HG03575 (cell line): ENCODE measurements at regions not wholly inside any gene's neighbourhood (a gene's known extent, or its start where the extent isn't known, plus 50 kb on each side); places are given as distances from the start of the nearest gene placed in this dataset.

Experiments used
- ATAC-seq: cut with Tn5 transposase; IDR thresholded peaks from one replicate; pipeline ENCODE4 v1.9.1; 2021; ENCODE audit not compliant: unreplicated experiment, insufficient number of reproducible peaks, low FRiP score; ENCODE audit errors: extremely low read depth

- no peak for ATAC-seq
These were observed 56.4 kb downstream of the CD24 start for GRCh38 chr6:106918115-106918514.

DNA sequence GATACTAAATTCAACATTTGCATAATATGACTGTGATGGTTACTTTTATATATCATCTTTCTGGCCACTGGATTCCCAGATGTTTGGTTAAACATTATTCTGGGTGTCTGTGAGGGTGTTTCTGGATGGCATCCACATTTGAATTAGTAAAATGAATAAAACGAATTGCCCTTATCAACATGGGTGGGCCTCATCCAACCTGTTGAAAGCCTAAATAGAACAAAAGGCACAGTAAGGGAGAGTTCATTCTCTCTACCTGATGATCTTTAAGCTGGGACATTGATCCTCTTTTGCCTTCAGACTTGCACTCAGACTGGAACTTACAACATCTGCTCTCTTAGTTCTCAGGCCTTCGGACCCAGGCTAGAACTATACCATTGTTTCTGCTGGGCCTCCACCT, 57.6 kb downstream of the CD24 start:
- no peak for ATAC-seq

GRCh38 chr6:106913676-106914280, 60.8 kb downstream of the CD24 start:
- ATAC-seq: no peak

DNA sequence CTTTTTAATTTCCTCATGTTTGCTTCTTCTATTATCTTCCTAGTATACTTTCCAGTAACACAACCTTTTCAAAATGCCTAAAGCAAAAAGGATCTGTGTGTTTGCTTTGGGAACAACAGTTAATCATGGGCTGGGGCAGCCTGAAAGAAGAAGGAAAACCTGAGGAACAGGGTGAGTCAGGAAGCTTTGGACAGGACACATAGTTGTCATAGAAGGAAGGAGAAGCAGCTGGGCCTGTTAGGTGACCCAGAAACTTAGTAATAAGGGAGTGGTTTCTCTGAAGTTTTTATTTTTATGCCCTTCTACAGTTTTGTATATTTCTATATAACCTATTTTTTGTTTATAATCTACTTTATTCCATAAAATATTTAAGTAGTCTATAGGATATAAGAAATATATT, 61.4 kb downstream of the CD24 start:
- no peak for ATAC-seq

DNA sequence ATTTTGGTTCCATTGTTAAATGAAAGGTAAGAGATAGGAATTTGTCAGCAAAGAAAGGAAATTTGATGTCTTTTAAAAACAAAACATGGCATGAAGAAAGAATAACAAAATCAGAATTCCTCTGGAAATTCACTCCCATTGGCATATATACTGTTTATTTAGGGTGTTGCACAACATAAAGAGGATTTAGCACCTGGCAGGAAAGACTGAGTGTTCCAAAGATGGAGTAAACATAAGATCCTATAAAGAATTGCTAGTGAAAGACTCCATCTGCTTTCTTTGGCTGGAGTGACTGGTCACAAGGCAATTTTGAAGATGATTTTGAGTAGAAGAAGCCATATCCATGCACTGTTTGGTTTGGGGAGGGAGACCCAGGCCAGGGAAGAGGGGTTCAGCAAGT, 62.4 kb downstream of the CD24 start:
- no peak for ATAC-seq

- ATAC-seq: no peak
These were observed 63.3 kb downstream of the CD24 start for GRCh38 chr6:106910999-106911949.

DNA sequence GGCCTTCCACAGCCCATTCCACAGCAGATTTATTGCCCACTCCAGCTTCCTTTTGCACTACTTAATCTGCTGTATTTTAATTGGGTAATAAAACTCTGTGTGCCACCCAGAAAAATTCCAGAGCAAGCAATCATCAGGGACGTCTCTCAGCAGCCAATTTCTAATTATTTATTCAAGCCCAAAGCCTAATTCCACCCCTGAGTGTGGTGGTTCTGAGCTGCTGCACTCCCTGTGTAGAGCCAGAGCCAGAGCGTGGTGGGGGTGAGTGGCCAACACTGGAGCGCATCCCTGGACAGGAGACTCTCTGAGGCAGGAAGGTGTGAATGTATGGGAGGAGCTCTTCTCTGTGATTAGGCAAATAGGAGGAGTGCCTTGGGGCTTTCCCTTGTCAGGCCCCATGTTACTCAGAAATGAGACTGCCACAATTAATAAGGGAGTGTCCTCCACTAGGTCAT, 66.1 kb downstream of the CD24 start:
- ATAC-seq: no peak

- no peak for ATAC-seq
These were observed 66.8 kb downstream of the CD24 start for GRCh38 chr6:106907754-106908153.

GRCh38 chr6:106906232-106906631, 68.3 kb downstream of the CD24 start:
- ATAC-seq: no peak

DNA sequence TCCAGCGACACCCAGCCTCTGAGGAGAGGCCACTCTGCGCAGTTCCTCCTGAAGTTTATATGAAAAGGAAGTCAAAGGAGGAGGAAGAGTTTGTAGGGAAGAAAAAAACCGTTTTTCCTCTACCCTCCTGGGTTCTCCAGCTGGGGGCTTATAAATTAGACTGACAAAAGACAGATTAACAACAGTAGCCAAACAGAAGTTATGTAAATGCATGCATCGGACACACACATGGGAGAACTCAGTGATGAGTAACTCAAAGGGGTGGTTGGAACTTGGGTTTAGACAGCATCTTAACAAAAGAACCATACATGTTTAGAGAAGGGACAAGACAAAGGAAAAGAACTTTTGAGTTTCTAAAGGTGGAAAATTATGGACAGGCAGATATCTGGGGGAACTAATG, 71.2 kb downstream of the CD24 start:
- no peak for ATAC-seq

DNA sequence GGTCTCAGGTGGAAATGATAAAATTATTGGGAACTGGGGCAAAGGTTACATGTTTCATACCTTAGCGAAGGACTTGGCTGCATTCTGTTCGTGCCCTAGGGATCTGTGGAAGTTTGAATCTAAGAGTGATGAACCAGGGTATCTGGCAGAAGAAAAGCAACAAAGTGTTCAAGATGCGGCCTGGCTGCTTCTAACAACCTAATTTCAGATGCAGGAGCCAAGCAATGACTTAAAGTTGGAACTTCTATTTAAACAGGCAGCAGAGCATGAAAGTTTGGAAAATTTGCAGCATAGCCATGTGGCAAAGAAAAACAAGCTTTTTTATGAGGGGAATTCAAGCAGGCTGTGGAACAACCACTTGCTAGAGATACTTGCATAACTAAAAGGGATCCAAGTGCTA, 73.5 kb downstream of the CD24 start:
- no peak for ATAC-seq

- no peak for ATAC-seq
These were observed 74.8 kb downstream of the CD24 start for GRCh38 chr6:106899697-106900096.

GRCh38 chr6:106897580-106897979, 76.9 kb downstream of the CD24 start:
- no peak for ATAC-seq

DNA sequence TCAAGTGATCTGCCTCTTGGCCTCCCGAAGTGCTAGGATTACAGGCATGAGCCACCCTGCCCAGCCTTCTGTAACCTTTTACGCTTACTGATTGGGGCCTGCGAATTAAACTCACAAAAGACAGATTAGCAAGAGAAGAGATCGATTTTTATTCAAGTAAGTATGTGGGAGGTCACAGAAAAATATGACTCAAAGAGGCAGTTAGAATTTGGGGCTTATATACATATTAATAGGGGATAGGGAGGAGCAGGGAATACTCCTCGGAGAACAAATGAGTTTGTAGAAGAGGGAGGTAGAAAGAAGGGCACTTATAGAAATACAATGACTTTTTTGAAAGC, 78.9 kb downstream of the CD24 start:
- ATAC-seq: no peak

DNA sequence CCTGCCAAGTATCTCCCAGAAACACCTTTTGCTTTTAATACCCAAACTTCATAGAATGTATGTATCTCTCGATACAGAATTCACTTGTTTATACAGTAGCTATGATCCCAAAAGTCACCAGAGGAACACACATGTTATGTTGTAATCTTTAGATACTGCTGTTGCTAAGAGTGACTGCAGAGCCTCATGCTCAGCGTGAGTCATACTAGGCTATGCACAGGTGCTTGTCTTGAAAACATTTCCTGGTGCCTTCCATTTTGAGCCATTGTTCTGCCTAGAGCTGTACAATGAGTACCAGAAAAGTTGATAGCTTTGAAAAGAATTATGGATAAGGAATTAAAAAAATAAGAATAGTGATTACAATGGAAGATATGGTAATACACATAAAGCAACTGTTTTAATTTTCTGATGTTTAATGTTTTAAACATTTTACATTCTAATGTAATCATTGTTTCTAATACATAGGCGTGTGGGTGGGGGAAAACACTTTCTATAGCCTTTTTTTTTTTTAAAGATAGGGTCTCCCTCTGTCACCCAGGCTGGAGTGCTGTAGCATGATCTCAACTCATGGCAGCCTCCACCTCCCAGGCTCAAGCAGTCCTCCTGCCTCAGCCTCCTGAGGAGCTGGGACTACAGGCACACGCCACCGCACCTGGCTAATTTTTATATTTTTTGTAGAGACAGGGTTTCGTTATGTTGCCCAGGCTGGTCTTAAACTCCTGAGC, 79.4 kb downstream of the CD24 start:
- ATAC-seq: no peak

GRCh38 chr6:106892186-106892585, 82.3 kb downstream of the CD24 start:
- ATAC-seq: no peak

- no peak for ATAC-seq
These were observed 84.1 kb downstream of the CD24 start for GRCh38 chr6:106890447-106890846.

DNA sequence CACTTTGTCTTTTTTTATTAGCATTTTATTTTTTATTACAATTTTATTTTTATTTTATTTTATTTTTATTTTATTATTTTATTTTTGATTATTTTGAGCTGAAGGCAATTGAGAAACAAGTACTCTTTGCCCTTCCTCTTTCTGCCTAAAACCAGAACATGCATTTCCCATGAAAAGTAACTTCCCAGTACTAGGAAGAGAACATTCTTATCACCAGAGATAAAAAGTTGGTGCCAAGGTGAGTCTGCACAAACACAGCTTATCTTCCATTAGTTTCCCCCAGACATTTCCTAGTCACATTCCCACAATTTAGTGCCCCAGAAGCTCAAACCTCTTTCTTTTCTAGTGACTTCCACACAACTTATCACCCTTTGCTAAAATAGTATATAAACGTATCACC, 84.8 kb downstream of the CD24 start:
- no peak for ATAC-seq

DNA sequence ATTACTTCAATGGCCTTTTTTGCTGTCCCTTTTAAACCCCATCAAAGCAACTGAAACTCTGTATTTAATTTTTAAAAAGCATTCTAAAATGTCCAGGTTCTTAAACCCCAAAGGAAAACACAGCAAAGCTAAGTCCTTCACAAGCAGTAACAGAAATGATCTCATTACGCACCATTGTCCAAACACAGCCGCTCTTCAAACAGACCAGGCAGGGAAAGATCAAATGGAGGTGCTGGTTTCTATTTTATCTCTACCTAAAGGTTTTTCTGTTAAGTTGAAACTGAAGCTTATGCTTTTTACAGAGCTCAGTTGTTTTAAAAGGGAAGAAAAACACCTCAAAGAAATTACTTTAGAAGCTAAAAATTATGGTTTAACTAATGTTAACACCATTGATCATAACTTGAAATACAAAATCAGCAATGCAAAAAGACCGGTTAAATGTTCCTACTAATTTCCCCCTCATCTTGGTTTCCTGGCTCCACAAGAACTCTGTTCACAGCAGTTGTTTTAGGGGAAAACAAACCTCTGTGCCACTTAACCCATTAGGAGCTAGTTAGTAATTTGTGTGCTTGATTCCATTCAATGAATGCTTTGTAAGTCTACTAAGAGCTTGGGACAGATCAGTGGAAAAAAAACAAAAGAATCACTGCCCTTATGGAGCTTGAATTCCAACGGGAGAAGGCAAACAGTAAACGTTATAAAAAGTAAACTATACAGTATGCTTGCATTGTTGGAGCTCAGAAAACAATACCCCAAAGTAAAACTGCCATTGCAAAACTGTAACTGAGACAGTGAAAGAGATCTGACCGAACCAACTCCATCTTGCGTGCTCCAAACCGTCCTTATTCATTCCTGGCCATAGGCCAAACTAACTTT, 87.4 kb downstream of the CD24 start:
- ATAC-seq: no peak
